ENCODE measurements at regions not wholly inside any gene's neighbourhood (a gene's known extent, or its start where the extent isn't known, plus 50 kb on each side); places are given as distances from the start of the nearest gene placed in this dataset.
A peak's percentile ranks its signal among the peaks of the same experiment; 100 is the strongest.
"Not testable (repeated sequence)": the region's sequence is repeated elsewhere in the genome, so short reads cannot be mapped to it uniquely, and the experiment has no call there.

DNA sequence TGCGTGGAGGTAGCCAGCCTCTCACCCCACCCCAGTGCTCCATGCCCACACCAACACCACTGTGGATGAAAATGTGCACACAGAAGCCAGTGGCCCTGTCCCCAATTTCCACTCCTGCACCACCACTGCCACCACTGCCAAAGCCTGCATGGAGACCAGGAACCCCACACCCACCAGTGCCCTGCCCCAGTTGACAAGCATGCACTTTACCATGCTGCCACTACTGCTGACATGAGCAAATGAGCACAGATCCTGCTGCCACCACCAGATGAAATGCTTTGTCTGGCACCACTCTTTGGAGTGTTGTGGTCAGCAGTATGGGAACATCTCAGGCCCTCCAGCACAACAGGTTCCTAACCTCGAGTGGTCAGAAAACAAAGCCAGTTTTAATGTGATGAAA, 104.1 kb downstream of the ATXN7L3B start:
- H3K36me3 Mint-ChIP-seq, result no peaks in the 10 kb centered on the region
- H3K27me3 Mint-ChIP-seq, result peaks cover 0 to 5% (median 0%) of the 10 kb centered on the region in 3 donors
- H3K9me3 Mint-ChIP-seq, result no peaks in the 10 kb centered on the region
- no peak overlapping the region for H3K27ac Mint-ChIP-seq
- DNase-seq, result no peak
- H3K4me3 Mint-ChIP-seq, result no peak overlapping the region
- no peaks in the 10 kb centered on the region for H3K4me1 Mint-ChIP-seq
- no peak for ATAC-seq (ENCODE audit: low read depth in 2 of 2)

DNA sequence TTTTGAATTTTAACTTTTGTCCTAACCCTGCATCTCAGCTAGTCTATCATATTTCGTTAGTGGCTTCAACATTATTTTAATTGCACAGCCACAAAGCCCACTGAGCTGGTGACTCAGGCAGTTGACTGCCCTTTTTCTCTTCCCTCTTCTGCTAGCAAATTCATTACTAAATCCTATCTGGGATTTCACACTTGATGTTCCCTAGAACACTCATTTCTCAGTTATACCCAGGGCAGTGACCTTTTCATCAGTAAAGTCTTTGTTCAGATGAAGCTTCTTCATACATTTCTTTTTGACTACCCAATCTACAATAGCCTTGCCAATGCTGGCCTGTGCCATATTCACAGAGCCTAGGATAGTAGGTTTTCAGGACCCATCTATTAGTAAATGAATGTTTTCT, 107.0 kb downstream of the ATXN7L3B start:
- no peaks in the 10 kb centered on the region for H3K9me3 Mint-ChIP-seq
- no peaks in the 10 kb centered on the region for H3K4me1 Mint-ChIP-seq
- no peak for ATAC-seq (ENCODE audit: low read depth in 2 of 2)
- H3K27me3 Mint-ChIP-seq, result peaks cover 0 to 5% (median 0%) of the 10 kb centered on the region in 3 donors
- no peak for DNase-seq
- no peak overlapping the region for H3K4me3 Mint-ChIP-seq
- H3K36me3 Mint-ChIP-seq, result no peaks in the 10 kb centered on the region
- H3K27ac Mint-ChIP-seq, result no peak overlapping the region

DNA sequence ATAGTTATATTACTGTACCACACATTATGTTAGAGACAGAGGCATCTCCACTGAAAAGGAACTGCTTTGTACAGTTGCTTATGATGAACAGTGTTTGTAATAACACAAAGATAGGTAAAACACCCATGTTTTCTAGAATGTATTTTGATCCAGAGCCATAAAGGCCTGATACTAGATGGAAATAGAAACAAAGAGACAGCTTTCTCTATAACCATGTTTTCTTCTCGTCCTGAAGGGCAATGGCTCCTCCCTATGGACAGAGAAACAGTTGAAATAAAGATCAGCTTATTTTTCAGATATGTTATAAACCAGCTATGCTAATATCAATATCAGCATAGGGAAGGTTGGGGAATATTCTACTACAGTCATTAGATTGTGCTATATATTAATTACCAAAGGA, 109.2 kb downstream of the ATXN7L3B start:
- ATAC-seq (ENCODE audit: low read depth in 2 of 2), result no peak
- no peaks in the 10 kb centered on the region for H3K4me1 Mint-ChIP-seq
- H3K36me3 Mint-ChIP-seq, result no peaks in the 10 kb centered on the region
- H3K9me3 Mint-ChIP-seq, result peaks cover 0 to 4% (median 0%) of the 10 kb centered on the region in 7 donors
- H3K4me3 Mint-ChIP-seq, result no peak overlapping the region
- H3K27ac Mint-ChIP-seq, result no peak overlapping the region
- no peak for DNase-seq
- H3K27me3 Mint-ChIP-seq, result peaks cover 0 to 5% (median 0%) of the 10 kb centered on the region in 3 donors

DNA sequence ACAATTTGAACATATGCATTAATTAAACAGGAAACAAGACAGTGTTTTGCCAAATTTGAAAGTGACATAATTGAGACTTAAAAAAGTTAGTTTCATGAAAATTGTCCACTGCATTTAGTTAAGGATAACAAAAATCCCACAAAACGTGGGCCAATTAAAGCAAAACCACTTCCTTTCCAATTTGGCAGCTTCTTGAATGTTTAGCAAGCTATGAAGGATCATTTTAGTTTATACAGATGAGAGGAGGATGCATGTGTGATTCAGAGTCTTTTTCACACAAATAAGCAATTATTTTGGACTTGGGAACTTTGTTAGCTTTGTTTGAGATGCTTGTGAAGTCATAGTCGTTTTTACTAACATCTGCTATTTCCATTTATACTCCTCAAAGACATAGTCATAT, 109.6 kb downstream of the ATXN7L3B start:
- Mint-ChIP-seq H3K27ac (no peak overlapping the region), H3K4me1 (no peaks in the 10 kb centered on the region), H3K36me3 (no peaks in the 10 kb centered on the region), H3K27me3 (peaks cover 0 to 5% (median 0%) of the 10 kb centered on the region in 3 donors), H3K9me3 (peaks cover 0 to 4% (median 0%) of the 10 kb centered on the region in 7 donors), H3K4me3 (no peak overlapping the region)
- ATAC-seq (ENCODE audit: low read depth in 2 of 2) (no peak), DNase-seq (no peak)

DNA sequence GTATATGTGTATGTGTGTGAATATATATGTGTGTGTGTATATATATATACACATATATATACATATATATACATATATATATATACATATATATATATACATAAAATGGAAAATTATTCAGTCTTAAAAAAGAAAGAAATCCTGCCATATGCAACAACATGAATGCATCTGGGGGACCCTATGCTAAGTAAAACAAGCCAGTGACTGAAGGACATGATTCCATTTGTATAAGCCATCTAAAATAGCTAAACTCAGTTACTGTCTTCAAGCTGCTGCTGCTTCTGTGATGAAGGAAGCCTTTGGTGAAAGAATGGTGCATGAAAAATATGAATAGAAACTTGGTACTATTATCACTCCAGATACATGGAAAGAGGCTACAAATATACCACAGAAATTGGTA, 118.6 kb downstream of the ATXN7L3B start:
- no peak for DNase-seq
- H3K27ac Mint-ChIP-seq, result no peak overlapping the region
- no peak overlapping the region for H3K4me3 Mint-ChIP-seq
- peaks cover 0 to 12% (median 0%) of the 10 kb centered on the region in 7 donors for H3K9me3 Mint-ChIP-seq
- ATAC-seq (ENCODE audit: low read depth in 2 of 2), result no peak
- no peaks in the 10 kb centered on the region for H3K4me1 Mint-ChIP-seq
- no peaks in the 10 kb centered on the region for H3K27me3 Mint-ChIP-seq
- no peaks in the 10 kb centered on the region for H3K36me3 Mint-ChIP-seq

DNA sequence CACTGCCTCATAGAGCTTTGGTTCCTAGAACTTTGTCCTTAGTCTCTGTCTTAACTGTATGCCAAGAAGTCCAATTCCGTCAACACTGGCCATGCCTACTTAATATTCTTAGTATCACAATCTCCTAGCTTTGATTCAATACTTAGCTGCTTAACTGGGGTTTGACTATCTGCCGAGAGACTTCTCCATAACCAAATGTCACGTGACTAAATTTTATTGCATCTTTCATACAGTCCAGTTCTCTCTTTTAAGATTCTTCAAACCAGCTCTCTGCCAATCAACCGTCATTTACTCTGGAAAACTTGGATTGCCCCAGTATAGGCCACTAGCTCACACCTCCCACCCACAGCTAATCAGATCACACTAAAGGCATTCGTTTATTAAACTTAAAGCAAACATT, 122.8 kb downstream of the ATXN7L3B start:
- no peaks in the 10 kb centered on the region for H3K36me3 Mint-ChIP-seq
- DNase-seq (no peak), ATAC-seq (ENCODE audit: low read depth in 2 of 2) (no peak)
- H3K27me3 Mint-ChIP-seq, result no peaks in the 10 kb centered on the region
- H3K9me3 Mint-ChIP-seq, result no peaks in the 10 kb centered on the region
- H3K4me3 Mint-ChIP-seq, result no peak overlapping the region
- no peak overlapping the region for H3K27ac Mint-ChIP-seq
- H3K4me1 Mint-ChIP-seq, result no peaks in the 10 kb centered on the region

DNA sequence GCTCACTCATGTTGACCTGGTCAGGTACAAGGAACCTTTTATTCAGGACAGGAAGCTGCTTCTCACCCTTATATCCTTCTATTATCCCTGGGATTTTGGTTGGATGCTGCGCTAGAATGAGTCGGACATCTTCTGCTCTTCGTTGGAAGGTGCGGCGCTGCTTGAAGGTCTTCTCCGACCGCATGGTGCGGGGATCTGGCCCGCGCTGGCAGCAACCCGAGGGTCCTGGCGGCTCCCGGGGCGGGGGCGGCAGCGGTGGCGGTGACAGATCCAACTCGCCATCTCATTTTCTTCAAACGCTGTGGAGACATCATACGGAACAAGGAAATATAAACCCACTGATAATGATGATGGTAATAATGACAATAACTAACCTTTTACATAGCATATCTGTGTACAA, 126.3 kb downstream of the ATXN7L3B start:
- no peak for DNase-seq
- Mint-ChIP-seq H3K36me3 (no peaks in the 10 kb centered on the region), H3K27ac (no peak overlapping the region), H3K4me3 (no peak overlapping the region), H3K9me3 (no peaks in the 10 kb centered on the region), H3K4me1 (no peaks in the 10 kb centered on the region), H3K27me3 (no peaks in the 10 kb centered on the region)
- ATAC-seq (ENCODE audit: low read depth in 2 of 2), result no peak

DNA sequence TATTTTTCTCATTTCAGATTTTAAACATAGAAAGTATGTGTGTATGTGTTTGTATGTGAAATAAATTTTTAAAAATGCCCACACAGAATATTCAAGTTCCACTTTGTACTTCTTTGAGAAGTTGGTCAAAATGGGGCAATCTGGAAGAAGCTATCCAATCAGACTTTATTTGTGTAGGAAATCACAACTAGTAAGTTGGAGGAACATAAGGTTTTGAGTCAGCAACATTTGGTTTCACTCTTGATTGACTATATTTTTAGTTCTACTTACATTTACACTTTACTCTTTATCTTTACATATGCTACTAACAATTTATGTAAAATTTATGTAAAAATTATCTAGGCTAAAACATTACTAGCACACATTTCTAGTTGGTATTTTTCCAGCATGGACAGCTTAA, 128.1 kb downstream of the ATXN7L3B start:
- Mint-ChIP-seq H3K36me3 (no peaks in the 10 kb centered on the region), H3K27ac (no peak overlapping the region), H3K27me3 (peaks cover 0 to 4% (median 0%) of the 10 kb centered on the region in 3 donors), H3K4me1 (no peaks in the 10 kb centered on the region), H3K9me3 (no peaks in the 10 kb centered on the region), H3K4me3 (no peak overlapping the region)
- no peak for DNase-seq
- ATAC-seq (ENCODE audit: low read depth in 2 of 2), result no peak

DNA sequence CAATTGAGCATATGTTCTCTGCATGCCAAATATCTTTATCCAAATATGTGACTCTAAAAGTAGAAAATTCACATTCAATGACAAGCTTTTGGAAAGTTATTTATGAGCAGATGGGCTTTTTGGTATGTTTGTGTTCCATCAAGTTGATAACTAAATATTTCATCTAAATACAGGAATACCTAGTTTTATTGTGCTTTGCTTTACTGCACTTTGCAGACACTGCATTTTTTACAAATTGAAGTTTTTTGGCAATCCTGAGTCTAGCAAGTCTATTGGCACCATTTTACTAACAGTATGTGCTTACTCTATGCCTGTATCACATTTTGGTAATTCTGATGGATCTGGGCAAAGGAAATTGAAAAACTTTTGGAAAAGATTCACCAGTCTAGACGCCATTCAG, 133.8 kb downstream of the ATXN7L3B start:
- no peak overlapping the region for H3K4me3 Mint-ChIP-seq
- no peaks in the 10 kb centered on the region for H3K36me3 Mint-ChIP-seq
- H3K27me3 Mint-ChIP-seq, result peaks cover 0 to 4% (median 0%) of the 10 kb centered on the region in 3 donors
- DNase-seq (no peak), ATAC-seq (ENCODE audit: low read depth in 2 of 2) (no peak)
- no peak overlapping the region for H3K27ac Mint-ChIP-seq
- H3K4me1 Mint-ChIP-seq, result no peaks in the 10 kb centered on the region
- H3K9me3 Mint-ChIP-seq, result peaks cover 0 to 4% (median 0%) of the 10 kb centered on the region in 7 donors

DNA sequence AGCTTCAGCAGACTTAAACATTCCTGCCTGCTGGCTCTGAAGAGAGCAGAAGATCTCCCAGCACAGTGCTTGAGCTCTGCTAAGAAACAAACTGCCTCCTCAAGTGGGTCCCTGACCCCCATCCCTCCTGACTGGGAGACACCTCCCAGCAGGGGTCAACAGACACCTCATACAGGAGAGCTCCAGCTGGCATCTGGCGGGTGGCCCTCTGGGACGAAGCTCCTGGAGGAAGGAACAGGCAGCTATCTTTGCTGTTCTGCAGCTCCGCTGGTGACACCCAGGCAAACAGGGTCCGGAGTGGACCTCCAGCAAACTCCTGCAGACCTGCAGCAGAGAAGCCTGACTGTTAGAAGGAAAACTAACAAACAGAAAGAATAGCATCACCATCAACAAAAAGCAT, 139.3 kb downstream of the ATXN7L3B start:
- not testable (repeated sequence) for DNase-seq; H3K4me3 Mint-ChIP-seq; H3K36me3 Mint-ChIP-seq; H3K4me1 Mint-ChIP-seq; H3K27me3 Mint-ChIP-seq; ATAC-seq (ENCODE audit: low read depth in 2 of 2); H3K27ac Mint-ChIP-seq
- H3K9me3 Mint-ChIP-seq, result peaks cover 0 to 12% (median 4%) of the 10 kb centered on the region in 7 donors

DNA sequence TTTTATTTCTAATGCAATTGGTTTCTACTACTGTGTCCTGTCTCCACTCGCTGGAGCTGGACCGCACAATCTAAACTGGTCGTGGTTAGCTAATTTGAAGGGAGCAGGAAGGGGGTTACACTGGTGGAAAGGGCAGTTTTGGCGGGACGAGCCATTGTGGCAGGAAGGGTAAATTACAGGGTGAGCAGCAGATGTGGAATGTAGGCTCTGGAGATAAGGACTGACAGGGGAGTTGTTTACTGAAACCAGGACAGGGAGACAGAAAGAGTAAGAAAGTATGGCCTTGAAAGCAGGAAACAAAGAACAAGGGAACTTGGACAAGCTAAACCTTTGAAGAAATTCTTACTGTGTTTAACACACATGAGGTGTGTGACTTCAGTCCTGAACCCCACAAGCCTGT, 147.8 kb downstream of the ATXN7L3B start:
- Mint-ChIP-seq H3K27me3 (peaks cover 0 to 5% (median 4%) of the 10 kb centered on the region in 3 donors), H3K4me3 (no peak overlapping the region), H3K27ac (no peak overlapping the region), H3K4me1 (no peaks in the 10 kb centered on the region), H3K36me3 (no peaks in the 10 kb centered on the region), H3K9me3 (peaks cover 0 to 5% (median 4%) of the 10 kb centered on the region in 7 donors)
- DNase-seq (no peak), ATAC-seq (ENCODE audit: low read depth in 2 of 2) (no peak)

DNA sequence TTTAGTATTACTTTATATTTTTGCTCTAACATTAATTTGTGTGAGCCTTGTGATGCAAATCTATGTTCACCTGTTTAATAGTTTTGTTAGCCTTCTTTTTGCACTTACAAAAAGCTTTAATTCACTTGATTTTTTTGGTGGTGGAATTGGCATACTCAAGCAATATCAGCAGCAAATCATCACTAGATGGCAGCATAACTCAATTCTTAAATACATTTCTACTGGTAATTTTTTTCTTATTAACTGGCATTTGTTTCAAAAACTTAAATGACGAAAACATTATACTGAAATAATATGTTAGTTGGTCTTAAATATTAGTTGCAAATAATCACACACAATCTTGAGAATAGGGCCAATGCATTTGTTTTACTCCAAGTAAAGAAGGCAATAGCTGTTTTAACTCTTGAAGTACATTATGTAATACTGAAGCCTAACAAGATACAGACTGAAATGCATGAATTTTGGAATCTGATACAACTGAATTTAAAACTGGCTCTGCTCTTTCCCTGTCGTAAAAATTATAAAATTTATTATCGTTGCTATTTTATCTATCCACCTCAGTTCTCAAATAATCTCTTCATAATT, 151.5 kb downstream of the ATXN7L3B start:
- Mint-ChIP-seq H3K4me3 (no peak overlapping the region), H3K36me3 (no peaks in the 10 kb centered on the region), H3K27me3 (peaks cover 0 to 5% (median 4%) of the 10 kb centered on the region in 3 donors), H3K27ac (no peak overlapping the region), H3K4me1 (no peaks in the 10 kb centered on the region), H3K9me3 (peaks cover 0 to 5% (median 1%) of the 10 kb centered on the region in 7 donors)
- no peak for ATAC-seq (ENCODE audit: low read depth in 2 of 2)
- no peak for DNase-seq

DNA sequence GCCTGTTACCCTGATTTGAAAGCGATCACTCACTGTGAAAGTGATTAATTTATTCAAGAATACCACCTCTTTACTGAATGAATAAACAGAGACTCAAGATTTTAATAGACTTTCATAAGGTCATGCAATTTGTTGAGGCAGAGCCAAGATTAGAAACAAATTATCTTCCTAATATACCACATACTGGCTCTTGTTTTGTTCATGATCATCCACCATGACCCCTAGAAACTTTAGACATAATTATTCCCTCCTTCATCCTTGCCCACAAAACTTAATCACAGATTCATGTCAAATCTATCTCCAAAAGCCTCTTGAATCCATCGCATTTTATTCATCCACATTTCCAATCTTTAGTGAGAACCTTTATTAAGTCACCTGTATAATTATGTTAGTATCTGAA, 152.3 kb downstream of the ATXN7L3B start:
- Mint-ChIP-seq H3K4me1 (no peaks in the 10 kb centered on the region), H3K4me3 (no peak overlapping the region), H3K36me3 (no peaks in the 10 kb centered on the region), H3K27me3 (peaks cover 0 to 5% (median 0%) of the 10 kb centered on the region in 3 donors), H3K9me3 (peaks cover 0 to 5% (median 0%) of the 10 kb centered on the region in 7 donors), H3K27ac (peak overlapping the region in 1 of 6 donors; percentile 7)
- no peak for DNase-seq
- no peak for ATAC-seq (ENCODE audit: low read depth in 2 of 2)

DNA sequence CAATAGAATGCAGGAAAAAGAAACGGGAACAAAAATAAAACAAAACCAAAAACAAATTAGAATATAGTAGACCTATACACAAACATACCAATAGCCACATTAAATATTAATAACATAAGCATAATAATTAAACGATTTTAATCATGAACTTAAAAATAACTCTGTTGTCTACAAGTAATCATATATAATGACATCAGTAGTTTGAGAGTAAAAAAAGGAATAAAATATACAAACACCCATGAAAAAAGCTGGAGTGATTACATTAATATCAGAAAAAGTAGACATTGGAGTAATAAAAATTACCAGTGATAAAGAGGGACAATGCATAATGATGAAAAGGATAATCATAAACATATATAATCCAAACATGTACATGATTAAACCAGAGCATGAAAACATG, 181.8 kb downstream of the ATXN7L3B start:
- no peak for ATAC-seq (ENCODE audit: low read depth in 2 of 2)
- peaks cover 0 to 7% (median 0%) of the 10 kb centered on the region in 7 donors for H3K9me3 Mint-ChIP-seq
- no peaks in the 10 kb centered on the region for H3K36me3 Mint-ChIP-seq
- DNase-seq, result no peak
- no peaks in the 10 kb centered on the region for H3K27me3 Mint-ChIP-seq
- H3K4me1 Mint-ChIP-seq, result no peaks in the 10 kb centered on the region
- no peak overlapping the region for H3K27ac Mint-ChIP-seq
- H3K4me3 Mint-ChIP-seq, result no peak overlapping the region

DNA sequence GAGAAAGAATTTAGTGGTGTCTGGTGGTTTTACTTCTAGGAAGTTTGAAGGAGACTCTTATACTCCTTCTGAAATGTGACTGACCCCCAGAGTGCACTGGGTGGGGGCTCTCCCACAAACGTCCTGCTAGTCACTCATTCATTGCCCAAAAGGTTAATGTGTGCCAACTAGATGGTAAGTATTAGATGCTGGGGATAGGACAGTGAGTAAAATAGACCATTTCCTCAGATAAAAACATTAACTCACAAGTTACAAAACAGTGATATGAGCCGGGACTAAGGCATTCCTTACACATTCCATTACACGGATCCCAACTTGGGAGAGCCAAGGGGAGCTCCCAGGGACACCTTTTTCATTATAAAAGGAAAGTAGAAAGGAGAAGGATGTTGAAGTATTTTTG, 185.1 kb downstream of the ATXN7L3B start:
- ATAC-seq (ENCODE audit: low read depth in 2 of 2) (no peak), DNase-seq (no peak)
- peaks cover 0 to 3% (median 0%) of the 10 kb centered on the region in 7 donors for H3K9me3 Mint-ChIP-seq
- H3K36me3 Mint-ChIP-seq, result no peaks in the 10 kb centered on the region
- no peak overlapping the region for H3K4me3 Mint-ChIP-seq
- no peaks in the 10 kb centered on the region for H3K27me3 Mint-ChIP-seq
- no peaks in the 10 kb centered on the region for H3K4me1 Mint-ChIP-seq
- no peak overlapping the region for H3K27ac Mint-ChIP-seq

Data from naive B cell (primary cell).